ENCODE measurements at regions not wholly inside any gene's neighbourhood (a gene's known extent, or its start where the extent isn't known, plus 50 kb on each side); places are given as distances from the start of the nearest gene placed in this dataset.

DNA sequence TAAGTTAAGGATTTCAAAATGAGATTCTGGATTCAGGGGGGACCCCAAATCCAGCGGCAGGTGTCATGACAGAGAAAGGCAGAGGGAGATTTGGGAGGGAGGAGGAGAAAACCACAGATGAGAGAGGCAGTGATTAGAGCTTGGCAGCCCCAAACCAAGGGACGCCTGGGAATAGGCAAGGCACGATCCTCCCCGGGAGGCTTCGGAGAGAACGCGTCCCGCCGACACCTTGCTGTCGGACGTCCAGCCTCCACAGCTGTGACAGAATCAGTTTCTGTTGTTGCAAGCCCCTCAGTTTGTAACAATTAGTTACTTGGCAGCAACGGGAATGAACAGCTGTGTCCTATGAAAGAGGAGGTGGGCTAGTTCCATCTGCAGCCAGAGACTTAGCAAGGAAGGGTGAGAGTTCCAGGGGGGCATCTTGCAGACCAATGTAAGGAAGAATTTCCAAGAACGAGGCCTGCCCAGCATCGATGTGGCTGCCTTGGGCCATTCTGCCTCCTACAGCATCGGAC is 110.7 kb upstream of the SDK2 start:
- WGBS, 2 donors, result 82 to 85% methylated on average over 10 to 15 of the region's 15 CpGs
- H3K27ac ChIP-seq, result no peak overlapping the region
- no peak for DNase-seq
- H3K4me3 ChIP-seq, result no peak overlapping the region
- no peak for TF ChIP-seq POLR2A (IDR thresholded peaks at IDR 0.05)
- TF ChIP-seq, protein P1, sequence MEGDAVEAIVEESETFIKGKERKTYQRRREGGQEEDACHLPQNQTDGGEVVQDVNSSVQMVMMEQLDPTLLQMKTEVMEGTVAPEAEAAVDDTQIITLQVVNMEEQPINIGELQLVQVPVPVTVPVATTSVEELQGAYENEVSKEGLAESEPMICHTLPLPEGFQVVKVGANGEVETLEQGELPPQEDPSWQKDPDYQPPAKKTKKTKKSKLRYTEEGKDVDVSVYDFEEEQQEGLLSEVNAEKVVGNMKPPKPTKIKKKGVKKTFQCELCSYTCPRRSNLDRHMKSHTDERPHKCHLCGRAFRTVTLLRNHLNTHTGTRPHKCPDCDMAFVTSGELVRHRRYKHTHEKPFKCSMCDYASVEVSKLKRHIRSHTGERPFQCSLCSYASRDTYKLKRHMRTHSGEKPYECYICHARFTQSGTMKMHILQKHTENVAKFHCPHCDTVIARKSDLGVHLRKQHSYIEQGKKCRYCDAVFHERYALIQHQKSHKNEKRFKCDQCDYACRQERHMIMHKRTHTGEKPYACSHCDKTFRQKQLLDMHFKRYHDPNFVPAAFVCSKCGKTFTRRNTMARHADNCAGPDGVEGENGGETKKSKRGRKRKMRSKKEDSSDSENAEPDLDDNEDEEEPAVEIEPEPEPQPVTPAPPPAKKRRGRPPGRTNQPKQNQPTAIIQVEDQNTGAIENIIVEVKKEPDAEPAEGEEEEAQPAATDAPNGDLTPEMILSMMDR (IDR thresholded peaks at IDR 0.05), result no peak
- no peaks in the 10 kb centered on the region for H3K36me3 ChIP-seq
- H3K9me3 ChIP-seq, result no peaks in the 10 kb centered on the region
- H3K4me1 ChIP-seq, result no peaks in the 10 kb centered on the region
- intact Hi-C loops (cut with DNase I), result no loop called here
- H3K27me3 ChIP-seq, result peaks cover 0 to 45% (median 0%) of the 10 kb centered on the region in 4 donors

DNA sequence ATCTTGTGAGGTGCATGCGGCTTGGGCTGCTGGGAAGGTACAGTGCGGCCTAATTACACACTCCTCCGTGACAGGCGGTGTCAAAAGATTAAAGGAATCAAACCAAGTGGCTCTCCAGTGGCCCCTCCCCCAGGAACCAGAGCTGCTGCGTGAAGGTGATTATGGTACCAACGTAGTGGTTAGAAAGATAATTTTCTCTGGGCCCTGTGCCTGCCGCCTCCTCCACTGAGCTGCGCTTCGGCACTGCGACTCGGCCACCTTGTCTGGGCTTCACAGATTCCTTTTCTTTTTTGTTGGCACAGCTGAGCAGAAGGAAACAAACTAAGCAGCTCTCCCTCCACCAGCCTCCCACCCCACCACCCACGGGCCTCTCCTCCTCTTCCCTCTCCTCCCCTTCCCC is 113.2 kb upstream of the SDK2 start:
- no peak for DNase-seq
- 42 to 55% methylated on average over 10 to 12 of the region's 12 CpGs for WGBS, 2 donors
- intact Hi-C loops (cut with DNase I), result no loop called here
- no peaks in the 10 kb centered on the region for H3K36me3 ChIP-seq
- peaks cover 0 to 3% (median 0%) of the 10 kb centered on the region in 3 donors for H3K4me1 ChIP-seq
- H3K4me3 ChIP-seq, result no peak overlapping the region
- peaks cover 0 to 59% (median 0%) of the 10 kb centered on the region in 4 donors for H3K27me3 ChIP-seq
- no peak overlapping the region for H3K27ac ChIP-seq
- H3K9me3 ChIP-seq, result no peaks in the 10 kb centered on the region
- no peak for TF ChIP-seq POLR2A (IDR thresholded peaks at IDR 0.05)
- TF ChIP-seq, protein P1 (IDR thresholded peaks at IDR 0.05), result no peak

GRCh38 chr17:73758245-73758644 is 114.0 kb upstream of the SDK2 start:
- peaks cover 0 to 4% (median 0%) of the 10 kb centered on the region in 3 donors for H3K4me1 ChIP-seq
- no peaks in the 10 kb centered on the region for H3K36me3 ChIP-seq
- no peak for DNase-seq
- no peak for TF ChIP-seq POLR2A (IDR thresholded peaks at IDR 0.05)
- TF ChIP-seq, protein P1 (IDR thresholded peaks at IDR 0.05), result no peak
- H3K27ac ChIP-seq, result no peak overlapping the region
- H3K4me3 ChIP-seq, result no peak overlapping the region
- intact Hi-C loops (cut with DNase I), result no loop called here
- peaks cover 0 to 59% (median 0%) of the 10 kb centered on the region in 4 donors for H3K27me3 ChIP-seq
- 49 to 64% methylated on average over 5 to 7 of the region's 7 CpGs for WGBS, 2 donors
- no peaks in the 10 kb centered on the region for H3K9me3 ChIP-seq

- WGBS, 2 donors, result 72 to 79% methylated on average over 4 to 7 of the region's 8 CpGs
- Histone ChIP-seq H3K4me1 (peaks cover 0 to 4% (median 0%) of the 10 kb centered on the region in 3 donors), H3K9me3 (no peaks in the 10 kb centered on the region), H3K36me3 (no peaks in the 10 kb centered on the region), H3K4me3 (no peak overlapping the region), H3K27me3 (peaks cover 0 to 63% (median 0%) of the 10 kb centered on the region in 4 donors), H3K27ac (no peak overlapping the region)
- DNase-seq, result no peak
- intact Hi-C loops (cut with DNase I), result no loop called here
- TF ChIP-seq, protein P1 (IDR thresholded peaks at IDR 0.05), result no peak
- TF ChIP-seq POLR2A (IDR thresholded peaks at IDR 0.05), result no peak
Observed at GRCh38 chr17:73759324-73759723, 115.1 kb upstream of the SDK2 start.

- Histone ChIP-seq H3K4me3 (no peak overlapping the region), H3K36me3 (no peaks in the 10 kb centered on the region), H3K27me3 (peaks cover 0 to 65% (median 0%) of the 10 kb centered on the region in 4 donors), H3K9me3 (no peaks in the 10 kb centered on the region), H3K27ac (no peak overlapping the region), H3K4me1 (peaks cover 0 to 4% (median 0%) of the 10 kb centered on the region in 3 donors)
- no peak for DNase-seq
- TF ChIP-seq POLR2A (IDR thresholded peaks at IDR 0.05), result no peak
- TF ChIP-seq, protein P1 (IDR thresholded peaks at IDR 0.05), result no peak
- intact Hi-C loops (cut with DNase I), result no loop called here
- 51 to 54% methylated on average over 18 of the region's 18 CpGs for whole genome bisulfite sequencing, 2 donors
Observed at GRCh38 chr17:73759734-73760438, 115.6 kb upstream of the SDK2 start.

All from esophagus squamous epithelium (tissue), 5 donors.